GM18861 (cell line): ENCODE measurements at regions not wholly inside any gene's neighbourhood (a gene's known extent, or its start where the extent isn't known, plus 50 kb on each side); places are given as distances from the start of the nearest gene placed in this dataset.

Experiments used
- ATAC-seq: cut with Tn5 transposase; IDR thresholded peaks from one replicate; pipeline ENCODE4 v1.9.1; 2021; ENCODE audit not compliant: unreplicated experiment

GRCh38 chr1:228823200-228823599 is 87.9 kb downstream of the RHOU start:
- no peak for ATAC-seq

DNA sequence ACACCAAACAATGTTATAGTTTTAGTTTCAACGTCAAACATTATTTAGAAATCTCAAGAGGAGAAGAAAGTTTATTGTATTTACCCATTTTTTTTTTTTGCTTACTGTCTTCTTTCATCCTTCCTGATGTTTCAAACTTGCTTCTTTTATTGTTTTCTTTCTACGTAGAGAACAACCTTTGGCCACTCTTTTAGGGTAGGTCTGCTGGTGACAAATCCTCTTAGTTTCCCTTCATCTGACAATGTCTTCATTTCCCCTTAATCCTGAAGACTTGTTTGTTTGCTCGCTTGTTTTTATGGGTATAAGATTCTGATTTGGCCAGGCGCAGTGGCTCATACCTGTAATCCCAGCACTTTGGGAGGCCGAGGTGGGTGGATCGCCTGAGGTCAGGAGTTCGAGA is 89.1 kb downstream of the RHOU start:
- no peak for ATAC-seq

DNA sequence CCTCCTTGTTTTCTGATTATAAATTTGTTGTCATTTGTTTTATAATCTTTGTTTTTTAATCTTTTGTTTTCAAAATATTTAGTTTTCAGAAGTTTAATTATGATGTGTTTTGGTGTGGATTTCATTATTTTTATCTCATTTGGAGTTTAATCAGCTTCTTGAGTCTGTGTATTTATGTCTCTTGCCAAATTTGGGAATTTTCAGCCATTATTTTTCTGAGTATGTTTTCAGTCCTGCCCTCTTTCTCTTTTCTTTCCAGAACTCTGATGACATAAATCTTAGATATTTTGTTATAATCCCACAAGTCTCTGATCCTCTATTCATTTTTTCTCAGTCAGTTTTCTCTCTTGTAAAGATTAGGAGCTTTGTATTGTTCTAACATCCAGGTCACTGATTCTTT is 89.8 kb downstream of the RHOU start:
- ATAC-seq = no peak

- ATAC-seq = peak; percentile 65
These were observed 90.7 kb downstream of the RHOU start for GRCh38 chr1:228825840-228826484.

GRCh38 chr1:228827019-228827418 is 91.7 kb downstream of the RHOU start:
- ATAC-seq = no peak

DNA sequence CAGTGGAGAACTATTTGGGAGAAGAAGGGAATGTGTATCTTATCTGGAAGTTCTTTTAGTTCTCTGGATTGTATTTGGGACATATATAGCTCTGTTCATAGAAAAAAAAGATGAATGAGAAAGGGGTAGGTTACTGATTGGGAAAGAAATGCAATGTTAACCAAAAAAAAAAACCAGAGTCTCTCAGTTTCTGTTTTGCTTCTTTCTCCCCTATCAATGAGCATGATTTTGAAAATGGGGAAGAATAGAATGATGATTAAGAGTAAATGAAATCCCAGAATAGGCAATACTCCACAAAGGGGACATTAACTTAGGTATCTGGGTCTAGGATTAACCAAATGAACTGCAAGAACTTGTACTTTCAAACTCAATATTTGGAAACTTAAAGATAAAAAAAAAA is 92.9 kb downstream of the RHOU start:
- no peak for ATAC-seq

GRCh38 chr1:228830185-228830953 is 95.1 kb downstream of the RHOU start:
- ATAC-seq = no peak

GRCh38 chr1:228830954-228831481 is 95.7 kb downstream of the RHOU start:
- peak; percentile 77 for ATAC-seq

DNA sequence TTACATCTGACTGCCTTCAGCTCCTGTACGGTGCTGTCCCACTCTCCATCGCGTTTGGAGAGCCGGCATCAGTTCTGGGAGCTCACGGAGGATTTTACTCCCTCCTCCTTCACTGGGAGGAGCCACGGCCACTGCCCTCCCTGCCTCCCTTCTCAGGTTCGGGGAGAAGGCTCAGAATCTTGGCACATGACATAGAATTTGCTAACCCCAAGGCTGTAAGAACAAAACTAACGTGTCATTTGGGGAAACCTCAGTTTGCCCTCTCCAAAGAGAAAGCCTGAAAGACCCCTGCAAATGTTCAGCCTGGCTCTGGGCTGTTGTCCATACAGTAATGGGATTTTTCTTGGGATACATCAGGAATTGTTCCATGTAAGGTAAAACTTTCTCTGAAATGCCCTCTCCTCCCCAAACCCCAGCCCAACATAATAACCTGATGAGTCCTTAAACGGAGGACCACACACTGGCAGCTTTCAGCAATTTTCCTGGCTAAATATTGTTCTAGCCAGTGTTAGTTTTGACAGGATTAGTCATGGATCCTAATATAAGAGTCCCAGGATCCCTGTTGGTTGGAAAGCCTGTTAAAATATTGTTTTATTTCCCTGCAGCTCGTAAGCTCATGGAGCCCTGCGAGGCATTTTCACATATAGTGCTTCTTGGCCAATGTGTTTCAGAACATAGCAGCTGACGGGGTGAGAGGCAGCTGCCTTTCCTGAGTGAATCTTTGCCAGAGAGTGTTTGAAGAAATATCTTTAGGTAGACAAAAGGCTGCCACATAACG is 98.8 kb downstream of the RHOU start:
- ATAC-seq = no peak

DNA sequence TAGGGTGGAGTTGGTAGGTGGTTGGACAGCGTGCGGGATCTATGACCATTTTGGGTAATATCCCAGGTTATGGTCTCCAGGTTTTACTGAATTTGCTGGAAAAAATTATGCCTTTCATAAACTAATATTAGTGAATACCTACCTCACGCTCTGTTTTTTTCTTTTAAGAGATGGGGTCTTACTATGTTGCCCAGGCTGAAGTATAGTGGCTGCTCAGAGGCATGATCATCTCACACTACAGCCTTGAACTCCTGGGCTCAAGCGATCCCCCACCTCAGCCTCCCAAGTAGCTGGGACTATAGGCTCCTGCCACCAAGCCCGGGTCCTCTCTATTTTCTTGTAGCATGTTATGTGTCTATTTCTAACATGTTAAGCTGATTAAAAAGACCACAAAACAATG is 100.2 kb downstream of the RHOU start:
- no peak for ATAC-seq

GRCh38 chr1:228835911-228836310 is 100.6 kb downstream of the RHOU start:
- ATAC-seq = no peak

DNA sequence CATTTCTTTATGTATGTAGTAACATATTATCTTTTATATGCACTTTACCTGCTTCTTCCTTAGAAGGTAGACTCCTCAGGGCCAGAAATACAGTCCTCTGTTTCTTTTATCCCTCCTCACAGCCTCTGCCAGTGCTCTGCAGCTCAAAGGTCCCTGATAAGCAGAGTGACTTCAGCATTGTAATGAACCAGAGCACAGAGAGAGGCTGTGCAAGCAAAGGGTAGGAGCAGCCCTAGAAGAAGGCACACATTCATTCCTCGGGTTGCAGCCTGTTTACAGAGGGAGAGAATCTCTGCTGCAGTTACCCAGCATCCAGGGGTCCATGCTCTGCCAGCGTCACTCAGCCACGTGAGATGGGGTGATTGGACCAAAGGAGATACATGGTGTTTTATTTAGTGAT is 101.1 kb downstream of the RHOU start:
- no peak for ATAC-seq

DNA sequence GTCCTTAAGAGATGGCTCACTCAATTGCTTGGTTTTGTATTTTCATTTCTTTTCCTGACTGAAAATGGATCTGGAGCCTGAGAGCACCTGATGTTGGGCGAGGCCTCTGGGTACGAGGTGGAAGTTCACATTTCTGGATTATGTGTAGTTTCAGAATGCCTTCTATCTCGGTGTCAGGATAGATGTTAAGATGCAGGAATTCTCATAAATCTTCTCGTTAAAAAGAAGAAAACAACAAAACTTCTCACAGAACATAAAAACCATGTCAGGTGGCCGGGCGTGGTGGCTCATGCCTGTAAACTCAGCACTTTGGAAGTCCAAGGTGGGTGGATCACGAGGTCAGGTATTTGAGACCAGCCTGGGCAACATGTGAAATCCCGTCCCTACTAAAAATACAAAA is 101.8 kb downstream of the RHOU start:
- ATAC-seq = no peak

DNA sequence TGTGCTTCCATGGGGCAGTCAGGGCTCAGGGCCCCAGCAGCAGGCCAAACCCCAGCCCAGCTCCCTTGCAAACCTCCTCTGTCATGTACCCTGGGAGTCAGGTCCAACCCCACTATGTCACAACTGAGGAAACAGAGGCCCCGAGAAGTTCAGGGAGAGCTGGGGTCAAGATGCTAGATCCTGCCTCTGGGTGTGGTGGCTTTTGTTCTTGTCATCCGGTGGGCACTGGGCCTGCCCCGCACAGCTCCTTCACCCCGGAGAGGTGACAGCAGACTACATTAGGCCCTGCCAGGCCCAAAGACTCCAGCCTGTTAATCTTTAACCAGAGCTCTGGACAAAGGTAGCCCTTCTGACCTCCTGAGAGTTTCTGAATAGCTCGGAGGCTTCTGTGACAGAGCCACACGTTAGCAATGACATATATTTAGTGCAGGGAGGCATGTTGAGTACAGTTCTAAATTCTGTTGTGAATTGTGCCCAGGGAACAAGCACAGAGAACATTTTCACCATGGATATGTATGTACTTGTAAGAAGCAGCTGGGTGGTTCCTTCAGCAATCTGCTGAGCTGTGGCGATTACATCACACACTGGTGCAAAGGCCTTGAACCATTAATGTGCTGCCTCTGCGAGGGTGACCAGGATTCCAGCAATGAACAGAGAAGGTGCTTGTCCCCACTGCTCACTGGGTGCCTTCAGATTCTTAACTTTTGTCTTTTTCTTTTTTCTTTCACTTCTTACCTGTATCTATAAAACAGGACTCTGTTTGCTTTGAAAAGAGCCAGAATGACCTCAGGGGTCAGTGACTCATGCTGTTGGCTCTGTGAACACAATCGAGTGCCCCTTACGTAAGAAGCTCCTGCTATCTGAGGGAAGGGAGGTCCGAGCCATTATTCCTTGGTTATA is 102.8 kb downstream of the RHOU start:
- peak; percentile 87 for ATAC-seq

GRCh38 chr1:228838717-228839500 is 103.6 kb downstream of the RHOU start:
- ATAC-seq = no peak

DNA sequence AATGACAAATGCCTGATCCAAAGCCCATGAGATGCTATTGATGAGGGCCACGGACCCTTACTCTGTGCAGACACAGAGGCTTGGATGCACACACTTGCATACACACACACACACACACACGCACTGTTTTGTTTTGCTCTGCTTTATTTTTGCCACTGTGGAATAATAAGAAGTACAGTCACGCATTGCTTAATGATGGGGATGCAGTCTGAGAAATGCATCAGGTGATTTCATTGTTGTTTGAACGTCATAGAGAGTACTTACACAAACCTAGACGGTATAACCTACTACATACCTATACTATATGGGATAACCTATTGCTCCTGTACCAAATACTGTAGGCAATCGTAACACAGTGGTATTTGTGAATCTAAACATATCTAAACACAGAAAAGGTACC is 104.4 kb downstream of the RHOU start:
- no peak for ATAC-seq

DNA sequence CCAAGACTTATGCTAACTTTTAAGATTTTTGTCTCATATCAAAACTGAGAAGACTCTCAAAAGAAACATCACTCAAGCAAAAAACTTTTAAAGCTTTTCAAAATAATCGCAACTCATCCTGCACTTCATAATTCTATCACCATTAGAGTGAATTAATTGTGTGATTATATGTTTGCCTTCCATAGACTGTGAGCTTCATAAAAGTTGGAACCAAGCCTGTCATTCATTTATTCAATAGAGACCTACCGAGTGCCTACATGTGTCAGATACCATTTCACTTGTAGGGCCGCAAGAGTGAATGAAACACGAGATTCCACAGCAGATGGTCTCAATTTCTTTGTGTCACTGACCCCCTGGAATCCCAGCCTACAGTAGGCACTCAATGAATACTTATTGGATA is 106.4 kb downstream of the RHOU start:
- ATAC-seq = no peak

- ATAC-seq = no peak
These were observed 107.0 kb downstream of the RHOU start for GRCh38 chr1:228842094-228842775.

DNA sequence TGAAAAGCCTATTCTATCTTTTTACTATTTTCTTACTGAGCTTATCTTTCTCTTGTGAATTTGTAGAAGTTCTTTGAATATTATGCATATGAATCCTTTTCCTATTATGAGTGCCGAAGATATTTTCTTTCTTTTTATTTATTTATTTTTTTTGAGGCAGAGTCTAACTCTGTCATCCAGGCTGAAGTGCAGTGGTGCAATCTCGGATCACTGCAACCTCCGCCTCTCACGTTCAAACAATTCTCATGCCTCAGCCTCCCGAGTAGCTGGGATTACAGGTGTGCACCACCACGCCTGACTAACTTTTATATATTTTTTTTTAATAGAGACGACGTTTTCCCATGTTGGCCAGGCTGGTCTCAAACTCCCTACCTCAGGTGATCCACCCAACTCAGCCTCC is 109.8 kb downstream of the RHOU start:
- no peak for ATAC-seq
